Ovary (tissue), 7 donors: ENCODE measurements at regions not wholly inside any gene's neighbourhood (a gene's known extent, or its start where the extent isn't known, plus 50 kb on each side); places are given as distances from the start of the nearest gene placed in this dataset.

Experiments
- DNase-seq, 5 donors: peaks; one replicate each; pipeline ENCODE4 v3.0.0-alpha.2; 2019 to 2020
- H3K27ac ChIP-seq, 2 donors: fragments of 200-600 bp; one replicate each; pipeline versions ENCODE4 v1.5.1 to v1.8.0; 2019 to 2022
- H3K27me3 ChIP-seq: fragments of 200-600 bp; one replicate; pipeline ENCODE4 v1.8.0; 2022
- H3K36me3 ChIP-seq: fragments of 200-600 bp; sonication (generic); one replicate; pipeline ENCODE4 v1.5.1; 2019
- H3K4me1 ChIP-seq: one replicate; pipeline ENCODE4 v1.8.1; 2013; ENCODE audit warnings: mild to moderate bottlenecking, moderate library complexity; ENCODE audit not compliant: insufficient read depth
- H3K4me3 ChIP-seq: fragments of 200-600 bp; sonication (generic); one replicate; pipeline ENCODE4 v1.5.1; 2017
- H3K9me3 ChIP-seq, 2 donors: fragments of 200-600 bp in 1 of 2; sonication (generic) in 1 of 2; one replicate each; pipeline versions ENCODE4 v1.5.1 to v1.8.1; 2013 to 2019; ENCODE audit warnings: mild to moderate bottlenecking in 1 of 2, moderate library complexity in 1 of 2
- EP300 ChIP-seq: sonication (generic); formaldehyde crosslinking; IDR thresholded peaks from one replicate; pipeline ENCODE4 v1.6.1; 2017; ENCODE audit warnings: antibody characterized with exemption
- POLR2A ChIP-seq: fragments of 450-650 bp; IDR thresholded peaks from one replicate; pipeline ENCODE4 v1.6.1; 2017; ENCODE audit warnings: antibody characterized with exemption, mild to moderate bottlenecking, moderate library complexity
- WGBS, 3 donors: extraction: QIAGEN DNeasy Blood & Tissue Kit in 1 of 3; methylation state at CpG; one replicate each; pipeline versions ENCODE4 v1.1.5 to v1.1.7; 2013 to 2017; 5-methylcytosine and 5-hydroxymethylcytosine counted together
- intact Hi-C, 4 donors: fragments of 100-400 bp; cut with DNase I; formaldehyde crosslinking; loops; one replicate each; pipeline versions ENCODE4 v1.11.0 to v1.15.1; 2022 to 2023
- TF ChIP-seq, protein P1 (sequence below), 3 donors: fragments of 450-650 bp in 2 of 3; fragments of 200-600 bp in 1 of 3; IDR thresholded peaks; one replicate each; pipeline versions ENCODE4 v1.5.1 to v1.8.0; 2016 to 2022; ENCODE audit warnings: antibody characterized with exemption in 3 of 3, mild to moderate bottlenecking in 1 of 3
- donor health status: DM: no; HTN: no; CAD: no; lungs with moderate emphysema.
- donor health status: DM: no; HTN: no; CAD: no.
- donor health status: Bipolar disorder and iron deficiency.
- donor health status: DM: no; HTN: no; CAD: no.
- donor health status: DM: yes; HTN: yes; CAD: no.

DNA sequence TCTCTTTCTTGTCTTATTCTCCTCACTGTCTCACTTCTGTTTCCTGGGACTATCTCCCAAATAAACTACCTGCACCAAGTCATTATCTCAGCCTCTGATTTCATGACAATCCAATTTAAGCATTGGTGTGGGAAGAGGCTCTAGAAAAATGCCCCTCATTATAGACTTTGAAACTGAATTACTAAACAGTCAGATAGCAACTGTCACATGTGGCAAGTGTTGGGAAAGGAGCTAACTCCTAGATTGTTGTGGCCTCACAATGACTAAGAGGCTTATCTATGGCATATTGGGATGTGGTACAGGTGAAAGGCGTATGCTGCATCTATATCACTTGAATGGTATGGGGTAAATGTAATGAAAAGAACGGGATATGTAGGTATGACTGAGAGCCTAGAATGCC lies 103.5 kb upstream of the CCDC54 start:
- H3K27me3 ChIP-seq: no peaks in the 10 kb centered on the region
- no peak for DNase-seq
- H3K4me1 ChIP-seq: no peaks in the 10 kb centered on the region
- WGBS, 3 donors: 94 to 96% (median 96%) methylated on average over 2 of the region's 2 CpGs
- H3K27ac ChIP-seq: no peak overlapping the region
- TF ChIP-seq POLR2A: no peak
- no peaks in the 10 kb centered on the region for H3K36me3 ChIP-seq
- H3K9me3 ChIP-seq: no peaks in the 10 kb centered on the region
- intact Hi-C loops: loop anchor here in 1 of 4 donors (10.0 kb wide), 1 partner anchor 251 kb away; the partner anchor contains the start of gene BBX
- H3K4me3 ChIP-seq: no peak overlapping the region

DNA sequence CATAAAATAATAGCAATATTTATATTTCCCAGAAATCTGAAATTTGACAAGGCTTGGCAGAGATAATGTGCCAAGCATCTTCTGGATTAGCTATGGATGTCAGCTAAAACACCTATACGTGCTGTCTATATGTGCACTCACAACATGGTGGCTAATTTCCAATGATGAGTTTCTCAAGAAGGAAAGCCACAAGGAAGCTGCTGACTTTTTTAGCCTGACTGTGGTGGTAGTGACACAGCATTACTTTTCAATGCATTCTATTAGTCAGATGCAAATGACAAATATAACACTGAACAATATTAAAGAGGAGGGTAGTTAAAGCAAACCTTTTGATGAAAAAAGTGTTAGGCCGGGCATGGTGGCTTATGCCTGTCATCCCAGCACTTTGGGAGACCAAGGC lies 101.7 kb upstream of the CCDC54 start:
- no peak for DNase-seq
- intact Hi-C loops: loop anchor here in 1 of 4 donors (10.0 kb wide), 1 partner anchor 249 kb away; the partner anchor contains the start of gene BBX
- no peaks in the 10 kb centered on the region for H3K36me3 ChIP-seq
- H3K4me1 ChIP-seq: no peaks in the 10 kb centered on the region
- TF ChIP-seq EP300: no peak
- no peak for TF ChIP-seq POLR2A
- TF ChIP-seq, protein P1, sequence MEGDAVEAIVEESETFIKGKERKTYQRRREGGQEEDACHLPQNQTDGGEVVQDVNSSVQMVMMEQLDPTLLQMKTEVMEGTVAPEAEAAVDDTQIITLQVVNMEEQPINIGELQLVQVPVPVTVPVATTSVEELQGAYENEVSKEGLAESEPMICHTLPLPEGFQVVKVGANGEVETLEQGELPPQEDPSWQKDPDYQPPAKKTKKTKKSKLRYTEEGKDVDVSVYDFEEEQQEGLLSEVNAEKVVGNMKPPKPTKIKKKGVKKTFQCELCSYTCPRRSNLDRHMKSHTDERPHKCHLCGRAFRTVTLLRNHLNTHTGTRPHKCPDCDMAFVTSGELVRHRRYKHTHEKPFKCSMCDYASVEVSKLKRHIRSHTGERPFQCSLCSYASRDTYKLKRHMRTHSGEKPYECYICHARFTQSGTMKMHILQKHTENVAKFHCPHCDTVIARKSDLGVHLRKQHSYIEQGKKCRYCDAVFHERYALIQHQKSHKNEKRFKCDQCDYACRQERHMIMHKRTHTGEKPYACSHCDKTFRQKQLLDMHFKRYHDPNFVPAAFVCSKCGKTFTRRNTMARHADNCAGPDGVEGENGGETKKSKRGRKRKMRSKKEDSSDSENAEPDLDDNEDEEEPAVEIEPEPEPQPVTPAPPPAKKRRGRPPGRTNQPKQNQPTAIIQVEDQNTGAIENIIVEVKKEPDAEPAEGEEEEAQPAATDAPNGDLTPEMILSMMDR (IDR thresholded peaks at IDR 0.05): no peak
- 91 to 95% (median 95%) methylated on average over 2 of the region's 2 CpGs for WGBS, 3 donors
- H3K27ac ChIP-seq: no peak overlapping the region
- H3K4me3 ChIP-seq: no peak overlapping the region
- H3K9me3 ChIP-seq: no peaks in the 10 kb centered on the region
- H3K27me3 ChIP-seq: no peaks in the 10 kb centered on the region

DNA sequence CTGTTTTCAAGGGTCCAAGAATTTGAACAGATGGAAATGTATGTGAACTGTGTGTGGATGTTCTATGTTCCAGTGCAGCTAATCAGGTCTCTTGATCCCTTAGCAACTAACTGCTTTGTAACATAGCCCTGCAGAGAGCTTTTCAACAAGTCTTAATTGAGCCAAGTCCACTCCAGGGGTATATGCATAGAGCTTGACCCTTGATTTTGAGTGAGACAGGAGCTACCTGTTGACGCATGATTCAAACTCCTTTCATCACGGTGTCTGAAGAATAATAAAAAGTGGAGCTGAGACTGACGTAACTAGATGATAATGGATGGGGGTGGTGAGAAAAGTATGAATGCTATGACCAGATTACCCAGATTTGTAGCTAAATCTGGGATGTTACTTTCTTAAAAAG lies 93.3 kb upstream of the CCDC54 start:
- intact Hi-C loops: no loop called here
- no peak for DNase-seq
- Histone ChIP-seq H3K9me3 (no peaks in the 10 kb centered on the region), H3K4me1 (no peaks in the 10 kb centered on the region), H3K4me3 (no peak overlapping the region), H3K36me3 (no peaks in the 10 kb centered on the region), H3K27ac (no peak overlapping the region), H3K27me3 (no peaks in the 10 kb centered on the region)
- TF ChIP-seq, protein P1 (IDR thresholded peaks at IDR 0.05): no peak
- TF ChIP-seq EP300 (no peak), POLR2A (no peak)
- 80 to 85% (median 82%) methylated on average over 3 of the region's 3 CpGs for WGBS, 3 donors

- Histone ChIP-seq H3K36me3 (no peaks in the 10 kb centered on the region), H3K4me3 (no peak overlapping the region), H3K4me1 (no peaks in the 10 kb centered on the region), H3K27ac (no peak overlapping the region), H3K27me3 (no peaks in the 10 kb centered on the region), H3K9me3 (no peaks in the 10 kb centered on the region)
- no peak for DNase-seq
- TF ChIP-seq EP300 (no peak), POLR2A (no peak)
- TF ChIP-seq, protein P1 (IDR thresholded peaks at IDR 0.05): no peak
- intact Hi-C loops: no loop called here
- WGBS, 3 donors: 18 to 38% (median 23%) methylated on average over 1 of the region's 1 CpG
Measured at GRCh38 chr3:107284612-107285011, 92.6 kb upstream of the CCDC54 start.

DNA sequence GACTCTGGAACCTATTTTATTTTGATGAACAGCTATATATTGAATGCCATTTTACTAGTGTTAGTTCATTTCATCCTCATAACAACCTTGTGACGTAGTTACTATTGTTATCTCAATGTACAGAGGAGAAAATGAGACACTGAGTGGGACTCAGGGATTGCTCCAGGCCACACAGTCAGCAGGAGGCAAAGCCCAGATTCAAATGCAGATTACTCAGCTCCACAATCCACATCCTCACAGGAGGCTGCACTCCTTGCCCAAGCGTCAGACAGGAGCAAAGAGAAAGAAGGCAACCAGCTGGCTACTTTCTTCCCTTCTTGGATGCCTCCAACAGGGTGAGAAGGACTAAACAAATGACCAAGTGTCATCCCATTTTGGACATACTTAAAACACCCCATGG lies 92.0 kb upstream of the CCDC54 start:
- Histone ChIP-seq H3K36me3 (no peaks in the 10 kb centered on the region), H3K27me3 (no peaks in the 10 kb centered on the region), H3K9me3 (no peaks in the 10 kb centered on the region), H3K4me1 (no peaks in the 10 kb centered on the region), H3K27ac (no peak overlapping the region), H3K4me3 (no peak overlapping the region)
- intact Hi-C loops: no loop called here
- 87 to 94% (median 92%) methylated on average over 2 of the region's 2 CpGs for WGBS, 3 donors
- TF ChIP-seq POLR2A: no peak
- TF ChIP-seq, protein P1 (IDR thresholded peaks at IDR 0.05): no peak
- TF ChIP-seq EP300: no peak
- DNase-seq: no peak
